SK-N-SH (cell line): ENCODE measurements at regions not wholly inside any gene's neighbourhood (a gene's known extent, or its start where the extent isn't known, plus 50 kb on each side); places are given as distances from the start of the nearest gene placed in this dataset.

ENCODE experiments used
- CTCF ChIA-PET: fragments of 300-600, 350-600 bp; formaldehyde crosslinking; extraction: SDS; loops from one replicate; lab custom pipeline; 2021; lab: Yijun Ruan, JAX
- POLR2A ChIA-PET: fragments of 350-600 bp; sonication (Branson Sonifier 250); formaldehyde crosslinking; extraction: SDS; loops from one replicate; lab custom pipeline; 2020; ENCODE audit warnings: antibody characterized with exemption, inconsistent platforms; lab: Yijun Ruan, JAX
- DNase-seq: peaks from one replicate; pipeline ENCODE4 v3.0.0; 2012
- H2AFZ ChIP-seq: fragments of 200-600 bp; sonication (generic); 2 replicates; pipeline ENCODE4 v1.8.1; 2016; ENCODE audit warnings: antibody characterized with exemption, mild to moderate bottlenecking, low read depth
- H3F3A ChIP-seq: fragments of 200-600 bp; sonication (generic); replicated peaks from 2 replicates; pipeline ENCODE3; 2016; ENCODE audit warnings: antibody characterized with exemption, mild to moderate bottlenecking; ENCODE audit not compliant: insufficient read depth
- H3K27ac ChIP-seq, 2 experiments: fragments of 200-500 bp in 1 of 2; fragments of 200-600 bp in 1 of 2; sonication (Bioruptor generic) in 1 of 2; sonication (generic), shearing (Covaris generic) in 1 of 2; 2 replicates each; pipeline versions ENCODE4 v1.5.1 to v1.6.1; 2014 to 2016; ENCODE audit warnings: low read depth in 2 of 2, inconsistent platforms in 1 of 2, low read length in 1 of 2, mild to moderate bottlenecking in 1 of 2, mixed read lengths in 1 of 2
- H3K27me3 ChIP-seq: fragments of 200-600 bp; sonication (generic), shearing (Covaris generic); 2 replicates; pipeline ENCODE4 v1.6.1; 2016; ENCODE audit warnings: mixed run types; ENCODE audit not compliant: insufficient read depth
- H3K36me3 ChIP-seq, 2 experiments: fragments of 200-500 bp in 1 of 2; fragments of 200-600 bp in 1 of 2; sonication (Bioruptor generic) in 1 of 2; sonication (generic) in 1 of 2; replicated peaks in 1 of 2; 2 replicates each; pipeline versions ENCODE3 to v1.5.1; 2014 to 2016; ENCODE audit warnings: low read length in 1 of 2, mild to moderate bottlenecking in 1 of 2; ENCODE audit not compliant: insufficient read depth in 2 of 2, control insufficient read depth in 1 of 2
- H3K4me1 ChIP-seq, 2 experiments: fragments of 200-500 bp in 1 of 2; fragments of 200-600 bp in 1 of 2; sonication (Bioruptor generic) in 1 of 2; sonication (generic), shearing (Covaris generic) in 1 of 2; 2 replicates each; pipeline versions ENCODE4 v1.5.1 to v1.6.1; 2014 to 2016; ENCODE audit warnings: low read depth in 1 of 2, low read length in 1 of 2, mixed run types in 1 of 2; ENCODE audit not compliant: insufficient read depth in 2 of 2, control insufficient read depth in 1 of 2
- H3K4me2 ChIP-seq: fragments of 200-600 bp; sonication (generic), shearing (Covaris generic); 2 replicates; pipeline ENCODE4 v1.6.1; 2017; ENCODE audit warnings: mixed run types
- H3K4me3 ChIP-seq, 2 experiments: fragments of 200-500 bp in 1 of 2; fragments of 200-600 bp in 1 of 2; sonication (Bioruptor generic) in 1 of 2; sonication (generic), shearing (Covaris generic) in 1 of 2; 2 replicates each; pipeline versions ENCODE4 v1.5.1 to v1.8.1; 2014 to 2016; ENCODE audit warnings: low read depth in 2 of 2, inconsistent platforms in 1 of 2, low read length in 1 of 2, mild to moderate bottlenecking in 1 of 2, mixed read lengths in 1 of 2, moderate library complexity in 1 of 2
- H3K79me2 ChIP-seq: fragments of 200-600 bp; sonication (generic); 2 replicates; pipeline ENCODE4 v1.8.1; 2017; ENCODE audit warnings: mild to moderate bottlenecking; ENCODE audit not compliant: insufficient read depth
- H3K9ac ChIP-seq: fragments of 200-600 bp; sonication (generic); 2 replicates; pipeline ENCODE4 v1.6.1; 2017; ENCODE audit warnings: mixed run types
- H3K9me2 ChIP-seq: fragments of 200-600 bp; sonication (generic); 2 replicates; pipeline ENCODE4 v1.6.1; 2017; ENCODE audit warnings: mixed run types
- H3K9me3 ChIP-seq: fragments of 200-600 bp; sonication (generic); 2 replicates; pipeline ENCODE4 v1.6.1; 2017; ENCODE audit warnings: mixed run types, mild to moderate bottlenecking, moderate library complexity
- H4K20me1 ChIP-seq: fragments of 200-600 bp; sonication (generic); 2 replicates; pipeline ENCODE4 v1.6.1; 2017; ENCODE audit warnings: mild to moderate bottlenecking, mixed run types; ENCODE audit not compliant: insufficient read depth
- CHD2 ChIP-seq: fragments of 150-350 bp; IDR thresholded peaks from 2 replicates; pipeline ENCODE4 v1.6.1; 2018; ENCODE audit warnings: low read length; ENCODE audit not compliant: partially characterized antibody
- CTCF ChIP-seq: fragments of 200-600 bp; sonication (generic); IDR thresholded peaks from 2 replicates; pipeline ENCODE4 v1.6.1; 2017; ENCODE audit warnings: antibody characterized with exemption, mild to moderate bottlenecking, moderate library complexity
- ELF1 ChIP-seq: IDR thresholded peaks from 2 replicates; pipeline ENCODE4 v1.4.0; 2012
- EP300 ChIP-seq, 2 experiments: IDR thresholded peaks; 2 replicates each; pipeline versions ENCODE4 v1.4.0 to v1.6.1; 2012; ENCODE audit warnings: borderline replicate concordance in 1 of 2, low read depth in 1 of 2, low read length in 1 of 2
- FOSL2 ChIP-seq: IDR thresholded peaks from 2 replicates; pipeline ENCODE4 v1.4.0; 2012; ENCODE audit warnings: low read depth, mild to moderate bottlenecking, moderate library complexity, borderline replicate concordance
- FOXM1 ChIP-seq: IDR thresholded peaks from 2 replicates; pipeline ENCODE4 v1.4.0; 2012; ENCODE audit warnings: low read depth, mild to moderate bottlenecking
- GATA2 ChIP-seq: sonication (generic); formaldehyde crosslinking; IDR thresholded peaks from 2 replicates; pipeline ENCODE4 v1.5.0; 2020; ENCODE audit warnings: mild to moderate bottlenecking, missing genetic modification reagents
- IRF3 ChIP-seq: fragments of 150-350 bp; IDR thresholded peaks from 2 replicates; pipeline ENCODE4 v1.6.1; 2016; ENCODE audit warnings: mild to moderate bottlenecking, low read depth, low read length
- JUND ChIP-seq: IDR thresholded peaks from 2 replicates; pipeline ENCODE4 v1.4.0; 2012
- MAX ChIP-seq: IDR thresholded peaks from 2 replicates; pipeline ENCODE4 v1.4.0; 2012; ENCODE audit warnings: low read depth
- MEF2A ChIP-seq: IDR thresholded peaks from 2 replicates; pipeline ENCODE4 v1.4.0; 2012; ENCODE audit warnings: low read depth, borderline replicate concordance
- MXI1 ChIP-seq: IDR thresholded peaks from 2 replicates; pipeline ENCODE4 v1.6.1; 2012; ENCODE audit warnings: mild to moderate bottlenecking, low read depth, low read length, improper control_type of control experiment
- NFIC ChIP-seq: IDR thresholded peaks from 2 replicates; pipeline ENCODE4 v1.4.0; 2012; ENCODE audit warnings: borderline replicate concordance
- RAD21 ChIP-seq: IDR thresholded peaks from 2 replicates; pipeline ENCODE4 v1.6.1; 2012; ENCODE audit warnings: mild to moderate bottlenecking, low read length
- RFX5 ChIP-seq: IDR thresholded peaks from 2 replicates; pipeline ENCODE4 v1.6.1; 2012; ENCODE audit warnings: mild to moderate bottlenecking, improper control_type of control experiment, low read length
- RXRA ChIP-seq: IDR thresholded peaks from 2 replicates; pipeline ENCODE4 v1.4.0; 2012; ENCODE audit warnings: low read depth, mild to moderate bottlenecking, borderline replicate concordance
- SIN3A ChIP-seq: IDR thresholded peaks from 2 replicates; pipeline ENCODE4 v1.6.1; 2012; ENCODE audit warnings: low read depth, mild to moderate bottlenecking, low read length, moderate library complexity, borderline replicate concordance
- SMC3 ChIP-seq: IDR thresholded peaks from 2 replicates; pipeline ENCODE4 v1.6.1; 2012; ENCODE audit warnings: low read depth, low read length, improper control_type of control experiment
- TAF1 ChIP-seq: IDR thresholded peaks from 2 replicates; pipeline ENCODE4 v1.6.1; 2012; ENCODE audit warnings: low read depth, mild to moderate bottlenecking, low read length, moderate library complexity, borderline replicate concordance
- TCF12 ChIP-seq: IDR thresholded peaks from 2 replicates; pipeline ENCODE4 v1.4.0; 2012
- WGBS: methylation state at CpG from one replicate; pipeline ENCODE4 v1.1.6; 2017; ENCODE audit warnings: low lambda C conversion rate; 5-methylcytosine and 5-hydroxymethylcytosine counted together

- no peak overlapping the region for H3K27ac ChIP-seq
- POLR2A ChIA-PET = no interaction called here
- H3K4me3 ChIP-seq = no peak overlapping the region
- H3F3A ChIP-seq = no peaks in the 10 kb centered on the region
- CTCF ChIA-PET = interaction anchor here (1.3 kb wide), 1 partner anchor 20 kb away, joined by 3 read pairs; no protein-coding TSS in a partner anchor
- H3K9me3 ChIP-seq = no peaks in the 10 kb centered on the region
- no peak overlapping the region for H3K4me2 ChIP-seq
- no peak for DNase-seq
- H3K4me1 ChIP-seq = no peaks in the 10 kb centered on the region
- H3K27me3 ChIP-seq = no peaks in the 10 kb centered on the region
- H3K79me2 ChIP-seq = no peaks in the 10 kb centered on the region
- H4K20me1 ChIP-seq = no peaks in the 10 kb centered on the region
- no peaks in the 10 kb centered on the region for H3K9me2 ChIP-seq
- H2AFZ ChIP-seq = no peak overlapping the region
- WGBS = 11% methylated on average over 4 of the region's 4 CpGs
- H3K36me3 ChIP-seq = no peaks in the 10 kb centered on the region
- H3K9ac ChIP-seq = no peak overlapping the region
- TF ChIP-seq FOSL2 = no peak
- TF ChIP-seq RXRA = no peak
- TF ChIP-seq SMC3 = no peak
- no peak for TF ChIP-seq TAF1
- TF ChIP-seq, all 33 proteins: peak for 0
Measured at GRCh38 chr10:10873289-10873688, 144.4 kb upstream of the CELF2 start.

- no peak for DNase-seq
- Histone ChIP-seq H3K9me3 (no peaks in the 10 kb centered on the region), H4K20me1 (no peaks in the 10 kb centered on the region), H2AFZ (no peak overlapping the region), H3K36me3 (no peaks in the 10 kb centered on the region), H3K27me3 (no peaks in the 10 kb centered on the region), H3K4me2 (no peak overlapping the region), H3F3A (no peaks in the 10 kb centered on the region), H3K9ac (no peak overlapping the region), H3K27ac (no peak overlapping the region), H3K4me1 (no peaks in the 10 kb centered on the region), H3K9me2 (no peaks in the 10 kb centered on the region), H3K79me2 (no peaks in the 10 kb centered on the region), H3K4me3 (no peak overlapping the region)
- ChIA-PET POLR2A (no interaction called here), CTCF (interaction anchor here (1.3 kb wide), 1 partner anchor 20 kb away, joined by 3 read pairs; no protein-coding TSS in a partner anchor)
- 12% methylated on average over 3 of the region's 3 CpGs for WGBS
- no peak for TF ChIP-seq MXI1
- no peak for TF ChIP-seq ELF1
- TF ChIP-seq SIN3A = no peak
- no peak for TF ChIP-seq MAX
- TF ChIP-seq TCF12 = no peak
- TF ChIP-seq EP300 (IDR thresholded peaks at IDR 0.05; ENCODE audit: borderline replicate concordance in 1 of 2, low read depth in 1 of 2, low read length in 1 of 2) = no peak
- TF ChIP-seq FOXM1 = no peak
- TF ChIP-seq CHD2 = no peak
- no peak for TF ChIP-seq MEF2A
Measured at GRCh38 chr10:10873915-10874314, 143.8 kb upstream of the CELF2 start.

GRCh38 chr10:10878963-10879362 is 138.7 kb upstream of the CELF2 start:
- H4K20me1 ChIP-seq = no peaks in the 10 kb centered on the region
- no peaks in the 10 kb centered on the region for H3K27me3 ChIP-seq
- 15% methylated on average over 6 of the region's 6 CpGs for WGBS
- no peak for TF ChIP-seq CTCF
- no peak for TF ChIP-seq GATA2 (CRISPR knock-in tag)
- TF ChIP-seq TAF1 = no peak
- TF ChIP-seq CHD2 = no peak
- TF ChIP-seq MAX = no peak
- no peak for TF ChIP-seq RFX5
- no peak for TF ChIP-seq RAD21
- TF ChIP-seq TCF12 = no peak
- TF ChIP-seq IRF3 = no peak
- TF ChIP-seq NFIC = no peak
- TF ChIP-seq JUND = no peak

More at GRCh38 chr10:10878963-10879362, 138.7 kb upstream of the CELF2 start:
- no peak for DNase-seq
- H3K36me3 ChIP-seq = no peaks in the 10 kb centered on the region
- H3K4me3 ChIP-seq = no peak overlapping the region
- ChIA-PET CTCF (no interaction called here), POLR2A (no interaction called here)
- no peak overlapping the region for H3K9ac ChIP-seq
- H3K4me2 ChIP-seq = no peak overlapping the region
- no peaks in the 10 kb centered on the region for H3K9me2 ChIP-seq
- no peaks in the 10 kb centered on the region for H3K4me1 ChIP-seq
- H3K79me2 ChIP-seq = no peaks in the 10 kb centered on the region
- H3F3A ChIP-seq = no peaks in the 10 kb centered on the region
- H2AFZ ChIP-seq = no peak overlapping the region
- H3K27ac ChIP-seq = no peak overlapping the region
- no peaks in the 10 kb centered on the region for H3K9me3 ChIP-seq
